GM10248 (cell line): ENCODE measurements at regions not wholly inside any gene's neighbourhood (a gene's known extent, or its start where the extent isn't known, plus 50 kb on each side); places are given as distances from the start of the nearest gene placed in this dataset.

Experiments used
- CTCF ChIA-PET: fragments of 300-600 bp; sonication (Branson Sonifier 250); formaldehyde crosslinking; extraction: SDS; loops from one replicate; lab custom pipeline; 2021; ENCODE audit warnings: antibody characterized with exemption; lab: Yijun Ruan, JAX
- POLR2A ChIA-PET: fragments of 350-650 bp; sonication (Branson Sonifier 250); formaldehyde crosslinking; extraction: SDS; loops from one replicate; lab custom pipeline; 2020; ENCODE audit warnings: antibody characterized with exemption; lab: Yijun Ruan, JAX
- DNase-seq: peaks from one replicate; pipeline ENCODE4 v3.0.0; 2012; ENCODE audit errors: extremely low spot score
- CTCF ChIP-seq: IDR thresholded peaks from 2 replicates; pipeline ENCODE4 v1.5.1; 2012; ENCODE audit warnings: mild to moderate bottlenecking, low read depth; ENCODE audit errors: extremely low read depth, missing control alignments, control extremely low read depth

GRCh38 chr9:88326936-88327335, 61.3 kb upstream of the SPIN1 start:
- ChIA-PET CTCF (no interaction called here), POLR2A (no interaction called here)
- TF ChIP-seq CTCF, result no peak
- no peak for DNase-seq

GRCh38 chr9:88326015-88326414, 62.2 kb upstream of the SPIN1 start:
- ChIA-PET POLR2A (no interaction called here), CTCF (interaction anchor here (0.8 kb wide), 1 partner anchor 23 kb away, joined by 3 read pairs; no protein-coding TSS in a partner anchor)
- DNase-seq, result no peak
- no peak for TF ChIP-seq CTCF

- CTCF ChIA-PET, result no interaction called here
- no peak for DNase-seq
- POLR2A ChIA-PET, result no interaction called here
- no peak for TF ChIP-seq CTCF
Observed at GRCh38 chr9:88322906-88323566, 65.2 kb upstream of the SPIN1 start.

- no peak for DNase-seq
- no peak for TF ChIP-seq CTCF
- ChIA-PET POLR2A (no interaction called here), CTCF (no interaction called here)
Observed at GRCh38 chr9:88321764-88322163, 66.5 kb upstream of the SPIN1 start.

GRCh38 chr9:88320748-88321415, 67.4 kb upstream of the SPIN1 start:
- DNase-seq, result no peak
- ChIA-PET POLR2A (no interaction called here), CTCF (no interaction called here)
- TF ChIP-seq CTCF, result no peak

GRCh38 chr9:88319936-88320747, 68.1 kb upstream of the SPIN1 start:
- ChIA-PET POLR2A (no interaction called here), CTCF (no interaction called here)
- DNase-seq, result no peak
- no peak for TF ChIP-seq CTCF
